ENCODE measurements at regions not wholly inside any gene's neighbourhood (a gene's known extent, or its start where the extent isn't known, plus 50 kb on each side); places are given as distances from the start of the nearest gene placed in this dataset.

- no peak for TF ChIP-seq ZNF121 (CRISPR knock-in tag; IDR thresholded peaks at IDR 0.05)
- no peak for TF ChIP-seq KAT7 (CRISPR knock-in tag; IDR thresholded peaks at IDR 0.05; ENCODE audit: borderline replicate concordance)
Observed at GRCh38 chr2:126429103-126429502, 226.9 kb upstream of the GYPC start (continued).

GRCh38 chr2:126431136-126431535, 224.8 kb upstream of the GYPC start:
- TF ChIP-seq NFYB (CRISPR knock-in tag; conservative IDR thresholded peaks at IDR 0.05; ENCODE audit: low read depth) (no peak), ELF4 (CRISPR knock-in tag; IDR thresholded peaks at IDR 0.05; ENCODE audit: low read depth) (no peak), MXD4 (CRISPR knock-in tag; IDR thresholded peaks at IDR 0.05; ENCODE audit: borderline replicate concordance) (no peak), TCF7 (CRISPR knock-in tag; IDR thresholded peaks at IDR 0.05; ENCODE audit: low read depth) (no peak), GTF2I (CRISPR knock-in tag; conservative IDR thresholded peaks at IDR 0.05) (no peak), NR3C1 (CRISPR knock-in tag; conservative IDR thresholded peaks at IDR 0.05; ENCODE audit: low read depth) (no peak), AFF4 (CRISPR knock-in tag; IDR thresholded peaks at IDR 0.05; ENCODE audit: borderline replicate concordance) (no peak), CREM (CRISPR knock-in tag; IDR thresholded peaks at IDR 0.05) (no peak), ZNF423 (CRISPR knock-in tag; IDR thresholded peaks at IDR 0.05) (no peak), FOXJ3 (CRISPR knock-in tag; IDR thresholded peaks at IDR 0.05; ENCODE audit: borderline replicate concordance) (no peak), TP53 (CRISPR knock-in tag; IDR thresholded peaks at IDR 0.05) (no peak)
- H3K27ac Mint-ChIP-seq, result no peak overlapping the region
- POLR2A ChIA-PET, result no interaction called here
- no peak overlapping the region for H3K4me3 Mint-ChIP-seq
- CTCF ChIA-PET, result no interaction called here
- ATAC-seq (no peak), DNase-seq (ENCODE audit: low spot score) (no peak)
- no peaks in the 10 kb centered on the region for H3K4me1 Mint-ChIP-seq
- peaks cover 92% of the 10 kb centered on the region for H3K9me3 Mint-ChIP-seq
- peaks cover 67% of the 10 kb centered on the region for H3K36me3 Mint-ChIP-seq
- H3K27me3 Mint-ChIP-seq (ENCODE audit: low read depth), result peaks cover 3% of the 10 kb centered on the region; the same call in 1 of the 2 replicates

DNA sequence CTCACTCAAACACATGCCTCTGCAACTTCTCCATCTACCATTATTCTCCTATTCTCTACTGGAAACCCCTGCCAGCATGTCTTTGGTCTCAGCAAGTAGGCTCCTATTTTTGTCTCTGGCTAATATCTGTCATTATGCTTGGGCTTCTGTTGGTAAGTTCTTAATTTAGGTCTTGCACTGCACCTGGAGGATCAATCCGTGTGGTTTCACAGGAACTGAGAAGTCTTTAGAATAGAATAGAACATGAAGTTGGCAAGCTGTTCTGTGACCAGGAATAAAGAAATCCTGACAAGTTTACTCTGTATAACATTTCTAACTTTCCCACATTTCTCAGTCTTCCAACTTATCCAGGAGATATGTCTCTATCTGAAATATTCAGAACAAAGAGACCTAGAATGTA, 219.5 kb upstream of the GYPC start:
- peaks cover 93% of the 10 kb centered on the region for H3K9me3 Mint-ChIP-seq
- peaks cover 70% of the 10 kb centered on the region for H3K36me3 Mint-ChIP-seq
- H3K27me3 Mint-ChIP-seq (ENCODE audit: low read depth), result peaks cover 4% of the 10 kb centered on the region; the same call in 1 of the 2 replicates
- no peak overlapping the region for H3K4me3 Mint-ChIP-seq
- no peaks in the 10 kb centered on the region for H3K4me1 Mint-ChIP-seq
- no peak for ATAC-seq
- CTCF ChIA-PET, result no interaction called here
- no peak for TF ChIP-seq ELF4 (CRISPR knock-in tag; IDR thresholded peaks at IDR 0.05; ENCODE audit: low read depth)
- TF ChIP-seq FOXK1 (CRISPR knock-in tag; IDR thresholded peaks at IDR 0.05), result no peak
- no peak for TF ChIP-seq TP53 (CRISPR knock-in tag; IDR thresholded peaks at IDR 0.05)
- TF ChIP-seq IRF1 (CRISPR knock-in tag; IDR thresholded peaks at IDR 0.05), result no peak
- TF ChIP-seq, protein P1, sequence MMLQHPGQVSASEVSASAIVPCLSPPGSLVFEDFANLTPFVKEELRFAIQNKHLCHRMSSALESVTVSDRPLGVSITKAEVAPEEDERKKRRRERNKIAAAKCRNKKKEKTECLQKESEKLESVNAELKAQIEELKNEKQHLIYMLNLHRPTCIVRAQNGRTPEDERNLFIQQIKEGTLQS (CRISPR knock-in tag; conservative IDR thresholded peaks at IDR 0.05), result no peak
- no peak for TF ChIP-seq ZNF512 (CRISPR knock-in tag; IDR thresholded peaks at IDR 0.05; ENCODE audit: borderline replicate concordance)
- TF ChIP-seq ZNF416 (CRISPR knock-in tag; IDR thresholded peaks at IDR 0.05), result no peak
- TF ChIP-seq, protein P2, sequence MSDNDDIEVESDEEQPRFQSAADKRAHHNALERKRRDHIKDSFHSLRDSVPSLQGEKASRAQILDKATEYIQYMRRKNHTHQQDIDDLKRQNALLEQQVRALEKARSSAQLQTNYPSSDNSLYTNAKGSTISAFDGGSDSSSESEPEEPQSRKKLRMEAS (CRISPR knock-in tag; IDR thresholded peaks at IDR 0.05), result no peak
- POLR2A ChIA-PET, result no interaction called here
- DNase-seq (ENCODE audit: low spot score), result no peak
- no peak overlapping the region for H3K27ac Mint-ChIP-seq

All from WTC11 (cell line).